Endothelial cell of umbilical vein (primary cell): ENCODE measurements at regions not wholly inside any gene's neighbourhood (a gene's known extent, or its start where the extent isn't known, plus 50 kb on each side); places are given as distances from the start of the nearest gene placed in this dataset.

ENCODE experiments used
- EZH2 ChIP-seq: IDR thresholded peaks from 2 replicates; pipeline ENCODE4 v1.6.1; 2012; ENCODE audit warnings: borderline replicate concordance, low read depth, mild to moderate bottlenecking, moderate library complexity, low read length, inconsistent platforms; ENCODE audit not compliant: severe bottlenecking
- FOS ChIP-seq: IDR thresholded peaks from 2 replicates; pipeline ENCODE4 v1.6.1; 2011; ENCODE audit warnings: mild to moderate bottlenecking, low read length, moderate library complexity, borderline replicate concordance; ENCODE audit not compliant: insufficient read depth
- JUN ChIP-seq: IDR thresholded peaks from 2 replicates; pipeline ENCODE4 v1.6.1; 2011; ENCODE audit warnings: borderline replicate concordance, low read depth; ENCODE audit not compliant: insufficient read length, insufficient read depth
- MAX ChIP-seq: IDR thresholded peaks from 2 replicates; pipeline ENCODE4 v1.6.1; 2011; ENCODE audit not compliant: insufficient read depth, insufficient read length
- MYC ChIP-seq: IDR thresholded peaks from one replicate; pipeline ENCODE4 v1.6.1; 2011; ENCODE audit warnings: mild to moderate bottlenecking, low read depth, low read length
- POLR2A ChIP-seq: IDR thresholded peaks from 2 replicates; pipeline ENCODE4 v1.6.1; 2012; ENCODE audit warnings: low read depth, mild to moderate bottlenecking, control low read depth, low read length
- POLR2AphosphoS5 ChIP-seq: IDR thresholded peaks from 2 replicates; pipeline ENCODE4 v1.6.1; 2012; ENCODE audit warnings: low read depth, mild to moderate bottlenecking, control low read depth, low read length, moderate library complexity; ENCODE audit not compliant: insufficient read depth
- TF ChIP-seq, protein P1 (sequence below), 2 donors: IDR thresholded peaks; 1 replicate in 1 of 2; 2 replicates in 1 of 2; pipeline ENCODE4 v1.5.1; 2011; ENCODE audit warnings: low read length in 2 of 2, mild to moderate bottlenecking in 2 of 2, moderate library complexity in 2 of 2, control low read depth in 1 of 2, inconsistent platforms in 1 of 2, low read depth in 1 of 2; ENCODE audit not compliant: insufficient read depth in 1 of 2; ENCODE audit errors: extremely low read depth in 1 of 2

DNA sequence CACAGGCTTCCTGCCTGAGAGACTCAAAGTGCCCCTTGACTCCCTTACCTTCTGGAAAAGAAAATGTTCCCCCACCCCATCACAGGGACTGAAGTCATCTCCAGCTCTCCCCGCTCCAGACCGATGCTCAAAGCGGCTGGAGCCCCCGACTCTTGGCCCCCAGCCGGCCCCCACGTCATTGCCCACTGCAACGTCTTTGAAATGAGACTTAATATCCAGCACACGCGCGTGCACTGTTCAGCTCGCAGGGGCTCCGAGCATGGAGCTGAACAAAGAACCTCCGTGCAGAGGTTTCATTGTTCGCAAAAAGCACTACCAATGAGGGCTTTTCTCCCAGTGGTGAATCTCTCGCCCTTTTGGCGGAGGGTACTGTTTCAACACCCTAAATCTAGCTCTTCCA is 313.4 kb upstream of the SORL1-AS1 start:
- TF ChIP-seq, protein P1, sequence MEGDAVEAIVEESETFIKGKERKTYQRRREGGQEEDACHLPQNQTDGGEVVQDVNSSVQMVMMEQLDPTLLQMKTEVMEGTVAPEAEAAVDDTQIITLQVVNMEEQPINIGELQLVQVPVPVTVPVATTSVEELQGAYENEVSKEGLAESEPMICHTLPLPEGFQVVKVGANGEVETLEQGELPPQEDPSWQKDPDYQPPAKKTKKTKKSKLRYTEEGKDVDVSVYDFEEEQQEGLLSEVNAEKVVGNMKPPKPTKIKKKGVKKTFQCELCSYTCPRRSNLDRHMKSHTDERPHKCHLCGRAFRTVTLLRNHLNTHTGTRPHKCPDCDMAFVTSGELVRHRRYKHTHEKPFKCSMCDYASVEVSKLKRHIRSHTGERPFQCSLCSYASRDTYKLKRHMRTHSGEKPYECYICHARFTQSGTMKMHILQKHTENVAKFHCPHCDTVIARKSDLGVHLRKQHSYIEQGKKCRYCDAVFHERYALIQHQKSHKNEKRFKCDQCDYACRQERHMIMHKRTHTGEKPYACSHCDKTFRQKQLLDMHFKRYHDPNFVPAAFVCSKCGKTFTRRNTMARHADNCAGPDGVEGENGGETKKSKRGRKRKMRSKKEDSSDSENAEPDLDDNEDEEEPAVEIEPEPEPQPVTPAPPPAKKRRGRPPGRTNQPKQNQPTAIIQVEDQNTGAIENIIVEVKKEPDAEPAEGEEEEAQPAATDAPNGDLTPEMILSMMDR (IDR thresholded peaks at IDR 0.05; ENCODE audit: extremely low read depth in 1 of 2, insufficient read depth in 1 of 2, low read depth in 1 of 2, low read length in 2 of 2), result no peak
- TF ChIP-seq POLR2A (no peak), POLR2AphosphoS5 (no peak), EZH2 (no peak), MAX (no peak), FOS (no peak), JUN (no peak), MYC (no peak)
